ENCODE measurements at regions not wholly inside any gene's neighbourhood (a gene's known extent, or its start where the extent isn't known, plus 50 kb on each side); places are given as distances from the start of the nearest gene placed in this dataset.

- no peak for DNase-seq
- Histone ChIP-seq H3K27ac (no peak overlapping the region), H3K4me3 (ENCODE audit: low read depth, low read length) (no peak overlapping the region), H3K27me3 (ENCODE audit: insufficient read depth, low read depth, severe bottlenecking) (no peaks in the 10 kb centered on the region), H3K36me3 (no peaks in the 10 kb centered on the region), H3K9me3 (ENCODE audit: severe bottlenecking) (no peaks in the 10 kb centered on the region)
- no peak for TF ChIP-seq CTCF (IDR thresholded peaks at IDR 0.05; ENCODE audit: low read depth, low read length)
Observed at GRCh38 chr18:34339155-34339554, 114.4 kb upstream of the NOL4 start.

- H3K27ac ChIP-seq: no peak overlapping the region
- no peaks in the 10 kb centered on the region for H3K9me3 ChIP-seq (ENCODE audit: severe bottlenecking)
- DNase-seq: no peak
- no peaks in the 10 kb centered on the region for H3K36me3 ChIP-seq
- no peaks in the 10 kb centered on the region for H3K27me3 ChIP-seq (ENCODE audit: insufficient read depth, low read depth, severe bottlenecking)
- H3K4me3 ChIP-seq (ENCODE audit: low read depth, low read length): no peak overlapping the region
- TF ChIP-seq CTCF (IDR thresholded peaks at IDR 0.05; ENCODE audit: low read depth, low read length): no peak
Observed at GRCh38 chr18:34342960-34343359, 118.2 kb upstream of the NOL4 start.

GRCh38 chr18:34345738-34346137 lies 121.0 kb upstream of the NOL4 start:
- no peak for DNase-seq
- Histone ChIP-seq H3K36me3 (no peaks in the 10 kb centered on the region), H3K4me3 (ENCODE audit: low read depth, low read length) (no peak overlapping the region), H3K27ac (no peak overlapping the region), H3K27me3 (ENCODE audit: insufficient read depth, low read depth, severe bottlenecking) (no peaks in the 10 kb centered on the region), H3K9me3 (ENCODE audit: severe bottlenecking) (no peaks in the 10 kb centered on the region)
- no peak for TF ChIP-seq CTCF (IDR thresholded peaks at IDR 0.05; ENCODE audit: low read depth, low read length)

- Histone ChIP-seq H3K27ac (no peak overlapping the region), H3K4me3 (ENCODE audit: low read depth, low read length) (no peak overlapping the region), H3K27me3 (ENCODE audit: insufficient read depth, low read depth, severe bottlenecking) (no peaks in the 10 kb centered on the region), H3K9me3 (ENCODE audit: severe bottlenecking) (no peaks in the 10 kb centered on the region), H3K36me3 (no peaks in the 10 kb centered on the region)
- no peak for DNase-seq
- TF ChIP-seq CTCF (IDR thresholded peaks at IDR 0.05; ENCODE audit: low read depth, low read length): no peak
Observed at GRCh38 chr18:34350778-34351177, 126.1 kb upstream of the NOL4 start.

- H3K27ac ChIP-seq: no peak overlapping the region
- H3K4me3 ChIP-seq (ENCODE audit: low read depth, low read length): no peak overlapping the region
- no peak for DNase-seq
- H3K27me3 ChIP-seq (ENCODE audit: insufficient read depth, low read depth, severe bottlenecking): no peaks in the 10 kb centered on the region
- H3K36me3 ChIP-seq: no peaks in the 10 kb centered on the region
- TF ChIP-seq CTCF (IDR thresholded peaks at IDR 0.05; ENCODE audit: low read depth, low read length): no peak
- H3K9me3 ChIP-seq (ENCODE audit: severe bottlenecking): no peaks in the 10 kb centered on the region
Observed at GRCh38 chr18:34352385-34353163, 127.9 kb upstream of the NOL4 start.

GRCh38 chr18:34354351-34354750 lies 129.6 kb upstream of the NOL4 start:
- TF ChIP-seq CTCF (IDR thresholded peaks at IDR 0.05; ENCODE audit: low read depth, low read length): no peak
- no peak overlapping the region for H3K27ac ChIP-seq
- no peaks in the 10 kb centered on the region for H3K36me3 ChIP-seq
- H3K4me3 ChIP-seq (ENCODE audit: low read depth, low read length): no peak overlapping the region
- no peaks in the 10 kb centered on the region for H3K9me3 ChIP-seq (ENCODE audit: severe bottlenecking)
- no peak for DNase-seq
- H3K27me3 ChIP-seq (ENCODE audit: insufficient read depth, low read depth, severe bottlenecking): no peaks in the 10 kb centered on the region
